IMR-90 (cell line): ENCODE measurements at regions not wholly inside any gene's neighbourhood (a gene's known extent, or its start where the extent isn't known, plus 50 kb on each side); places are given as distances from the start of the nearest gene placed in this dataset.
A peak's percentile ranks its signal among the peaks of the same experiment; 100 is the strongest.

ENCODE experiments used
- ATAC-seq: fragments of 200-7000 bp; cut with Tn5 transposase; 2 replicates; pipeline ENCODE4 v1.9.1; 2020; ENCODE audit warnings: low read depth, mild to moderate bottlenecking, moderate library complexity
- BruUV-seq: library from RNA; stranded (reverse); fragments of 400-500 nt; replicated peaks from 2 replicates; lab custom pipeline; 2021; lab: Mats Ljungman, UMichigan
- CTCF ChIA-PET: fragments of 300-600 bp; formaldehyde crosslinking; extraction: SDS; loops from one replicate; lab custom pipeline; 2021; ENCODE audit warnings: antibody characterized with exemption; lab: Yijun Ruan, JAX
- POLR2A ChIA-PET: fragments of 300-600 bp; sonication (Branson Sonifier 250); formaldehyde crosslinking; loops from one replicate; lab custom pipeline; 2022; ENCODE audit warnings: antibody characterized with exemption; ENCODE audit not compliant: unreplicated experiment; lab: Charles Lee
- DNase-seq: peaks from one replicate; pipeline ENCODE4 v3.0.0; 2013
- H2AFZ ChIP-seq: replicated peaks from 2 replicates; pipeline ENCODE3; 2013; ENCODE audit warnings: low read length, mild to moderate bottlenecking; ENCODE audit not compliant: poor library complexity
- H2AK5ac ChIP-seq: 2 replicates; pipeline ENCODE4 v1.6.1; 2013; ENCODE audit warnings: low read depth, low read length, inconsistent platforms
- H2AK9ac ChIP-seq: replicated peaks from 2 replicates; pipeline ENCODE3; 2013; ENCODE audit warnings: mild to moderate bottlenecking, low read depth, low read length, moderate library complexity; ENCODE audit not compliant: poor library complexity
- H2BK120ac ChIP-seq: 2 replicates; pipeline ENCODE4 v1.6.1; 2013; ENCODE audit warnings: low read depth, low read length, inconsistent platforms
- H2BK15ac ChIP-seq: 3 replicates; pipeline ENCODE4 v1.6.1; 2013; ENCODE audit warnings: low read depth, low read length, inconsistent platforms
- H2BK20ac ChIP-seq: 2 replicates; pipeline ENCODE4 v1.6.1; 2013; ENCODE audit warnings: low read depth, mild to moderate bottlenecking, inconsistent platforms, low read length, moderate library complexity
- H2BK5ac ChIP-seq: 2 replicates; pipeline ENCODE4 v1.6.1; 2013; ENCODE audit warnings: mild to moderate bottlenecking, low read depth, low read length, inconsistent platforms; ENCODE audit not compliant: poor library complexity, severe bottlenecking
- H3K14ac ChIP-seq: replicated peaks from 2 replicates; pipeline ENCODE4 v1.6.1; 2013; ENCODE audit warnings: low read depth, low read length, inconsistent platforms
- H3K18ac ChIP-seq: 2 replicates; pipeline ENCODE4 v1.6.1; 2013; ENCODE audit warnings: low read depth, low read length, control low read depth
- H3K23ac ChIP-seq: 2 replicates; pipeline ENCODE4 v1.6.1; 2013; ENCODE audit warnings: low read depth, low read length, inconsistent platforms
- H3K27ac ChIP-seq: 2 replicates; pipeline ENCODE4 v1.5.1; 2013; ENCODE audit warnings: mild to moderate bottlenecking, control low read depth, low read length; ENCODE audit not compliant: insufficient read depth
- H3K27me3 ChIP-seq: 2 replicates; pipeline ENCODE4 v1.6.1; 2013; ENCODE audit warnings: low read length; ENCODE audit not compliant: control insufficient read depth, insufficient read depth
- H3K36me3 ChIP-seq: 2 replicates; pipeline ENCODE4 v1.6.1; 2013; ENCODE audit warnings: low read length, mixed read lengths; ENCODE audit not compliant: control insufficient read depth, insufficient read depth
- H3K4ac ChIP-seq: 2 replicates; pipeline ENCODE4 v1.6.1; 2013; ENCODE audit warnings: low read depth, low read length, inconsistent platforms
- H3K4me1 ChIP-seq: 2 replicates; pipeline ENCODE4 v1.6.1; 2013; ENCODE audit warnings: low read length, mixed read lengths; ENCODE audit not compliant: control insufficient read depth, insufficient read depth
- H3K4me2 ChIP-seq: 2 replicates; pipeline ENCODE4 v1.6.1; 2013; ENCODE audit warnings: low read depth, mild to moderate bottlenecking, control low read depth, low read length, moderate library complexity
- H3K4me3 ChIP-seq: 2 replicates; pipeline ENCODE4 v1.5.1; 2013; ENCODE audit warnings: low read depth, mild to moderate bottlenecking, control low read depth, low read length, moderate library complexity; ENCODE audit not compliant: insufficient read depth
- H3K56ac ChIP-seq: 2 replicates; pipeline ENCODE4 v1.6.1; 2013; ENCODE audit warnings: low read length, inconsistent platforms; ENCODE audit not compliant: insufficient read depth; ENCODE audit errors: extremely low read depth
- H3K79me1 ChIP-seq, 2 experiments: 2 replicates each; pipeline ENCODE4 v1.6.1; 2013; ENCODE audit warnings: low read length in 2 of 2, inconsistent platforms in 1 of 2, low read depth in 1 of 2
- H3K9ac ChIP-seq: 2 replicates; pipeline ENCODE4 v1.6.1; 2013; ENCODE audit warnings: low read depth, low read length, control low read depth
- H3K9me1 ChIP-seq: 2 replicates; pipeline ENCODE4 v1.6.1; 2013; ENCODE audit warnings: low read length, inconsistent platforms; ENCODE audit not compliant: insufficient read depth
- H3K9me3 ChIP-seq: 2 replicates; pipeline ENCODE4 v1.6.1; 2013; ENCODE audit warnings: low read length; ENCODE audit not compliant: control insufficient read depth, insufficient read depth
- H4K20me1 ChIP-seq: 2 replicates; pipeline ENCODE4 v1.6.1; 2013; ENCODE audit warnings: low read length, inconsistent platforms; ENCODE audit not compliant: insufficient read depth
- H4K5ac ChIP-seq: 2 replicates; pipeline ENCODE4 v1.6.1; 2013; ENCODE audit warnings: mild to moderate bottlenecking, low read depth, low read length, control low read depth
- H4K8ac ChIP-seq, 2 experiments: 2 replicates each; pipeline ENCODE4 v1.6.1; 2013; ENCODE audit warnings: low read depth in 2 of 2, low read length in 2 of 2, control low read depth in 1 of 2, inconsistent platforms in 1 of 2
- H4K91ac ChIP-seq: 2 replicates; pipeline ENCODE4 v1.6.1; 2013; ENCODE audit warnings: low read depth, low read length, inconsistent platforms; ENCODE audit not compliant: insufficient read depth
- FOS ChIP-seq: fragments of 150-350 bp; IDR thresholded peaks from 2 replicates; pipeline ENCODE4 v1.6.1; 2016; ENCODE audit warnings: low read depth, low read length
- MXI1 ChIP-seq: IDR thresholded peaks from 2 replicates; pipeline ENCODE4 v1.6.1; 2012; ENCODE audit warnings: low read depth, mild to moderate bottlenecking, low read length, moderate library complexity, borderline replicate concordance
- RCOR1 ChIP-seq: IDR thresholded peaks from 2 replicates; pipeline ENCODE4 v1.6.1; 2012; ENCODE audit warnings: mild to moderate bottlenecking, low read length, improper control_type of control experiment; ENCODE audit not compliant: insufficient replicate concordance
- RFX5 ChIP-seq: IDR thresholded peaks from 2 replicates; pipeline ENCODE4 v1.8.0; 2012; ENCODE audit warnings: low read depth, mild to moderate bottlenecking, low read length, moderate library complexity
- WGBS, 2 experiments: methylation state at CpG; one replicate each; pipeline versions ENCODE4 v1.1.5 to v1.1.7; 2013; ENCODE audit warnings: missing lambda C conversion rate in 2 of 2; ENCODE audit not compliant: insufficient read length in 1 of 2; ENCODE audit errors: extremely low coverage in 2 of 2; 5-methylcytosine and 5-hydroxymethylcytosine counted together
- dilution Hi-C: fragments of 300-500 bp; cut with HindIII; formaldehyde crosslinking; loops from one replicate; pipeline ENCODE4 v1.14.3; 2018; ENCODE audit warnings: low sequenced_read_pairs; ENCODE audit not compliant: unreplicated experiment
- in situ Hi-C: fragments of 300-500 bp; cut with MboI; formaldehyde crosslinking; loops from 3 replicates; pipeline ENCODE4 v1.14.3; 2019; ENCODE audit warnings: low sequenced_read_pairs, inconsistent platforms, mixed read lengths
- intact Hi-C: fragments of 100-400 bp; cut with micrococcal nuclease; formaldehyde crosslinking; loops from 2 replicates; pipeline ENCODE4 v1.10.0; 2022

- intact Hi-C loops (loop anchor here (10.0 kb wide), 2 partner anchors 107 to 273 kb away; partner anchors contain the start of gene MN1), in situ Hi-C loops (no loop called here), dilution Hi-C loops (no loop called here)
- Histone ChIP-seq H2BK120ac (no peak overlapping the region), H3K4me3 (no peak overlapping the region), H3K9me3 (peaks cover 2% of the 10 kb centered on the region; the same call in 1 of the 2 replicates), H3K18ac (no peak overlapping the region), H3K14ac (no peak overlapping the region), H3K27ac (no peak overlapping the region), H3K4ac (no peak overlapping the region), H3K23ac (no peak overlapping the region), H3K79me1 (no peaks in the 10 kb centered on the region), H3K4me1 (peaks cover 6% of the 10 kb centered on the region), H4K91ac (no peak overlapping the region), H3K9me1 (no peaks in the 10 kb centered on the region), H4K20me1 (no peaks in the 10 kb centered on the region), H3K9ac (no peak overlapping the region), H2AK9ac (no peak overlapping the region), H2BK5ac (no peak overlapping the region), H3K27me3 (peaks cover 16% of the 10 kb centered on the region), H2AFZ (no peak overlapping the region), H3K4me2 (no peak overlapping the region), H4K5ac (no peak overlapping the region), H2BK15ac (no peak overlapping the region), H2AK5ac (no peak overlapping the region), H2BK20ac (peak overlapping the region; percentile 11; the same call in 1 of the 2 replicates), H4K8ac (no peak overlapping the region), H3K36me3 (no peaks in the 10 kb centered on the region), H3K56ac (no peak overlapping the region)
- BruUV-seq: no TSS peak
- ChIA-PET POLR2A (no interaction called here), CTCF (no interaction called here)
- WGBS, 2 experiments: no CpG with 5 or more reads among the region's 8 CpGs
- peak; percentile 80 for ATAC-seq
- TF ChIP-seq RCOR1 (no peak), FOS (peak; percentile 66), RFX5 (no peak), MXI1 (peak; percentile 76; the same call in 1 of the 2 replicates)
- peak; percentile 82 for DNase-seq
These were observed 269.6 kb downstream of the MN1 start for GRCh38 chr22:27531782-27532530.
